OCI-LY1 (cell line): ENCODE measurements at regions not wholly inside any gene's neighbourhood (a gene's known extent, or its start where the extent isn't known, plus 50 kb on each side); places are given as distances from the start of the nearest gene placed in this dataset.

Experiments used
- H2AFZ ChIP-seq: fragments of 200-600 bp; sonication (generic), shearing (Covaris generic); 2 replicates; pipeline ENCODE4 v1.6.0; 2014; ENCODE audit warnings: antibody characterized with exemption, mild to moderate bottlenecking, low read length
- H3F3A ChIP-seq: fragments of 200-600 bp; sonication (generic), shearing (Covaris generic); 2 replicates; pipeline ENCODE4 v1.6.0; 2014; ENCODE audit warnings: mild to moderate bottlenecking, antibody characterized with exemption, low read length, moderate library complexity; ENCODE audit not compliant: insufficient read depth
- H3K27ac ChIP-seq: fragments of 200-600 bp; sonication (generic); 2 replicates; pipeline ENCODE4 v1.5.1; 2014; ENCODE audit warnings: low read length, mixed run types, mild to moderate bottlenecking, low read depth; ENCODE audit not compliant: poor library complexity, severe bottlenecking
- H3K27me3 ChIP-seq: fragments of 200-600 bp; sonication (generic); 2 replicates; pipeline ENCODE4 v1.6.0; 2014; ENCODE audit warnings: antibody characterized with exemption, mild to moderate bottlenecking, low read length, moderate library complexity; ENCODE audit not compliant: insufficient read depth
- H3K36me3 ChIP-seq: fragments of 200-600 bp; sonication (generic); 2 replicates; pipeline ENCODE4 v1.6.1; 2014; ENCODE audit warnings: mild to moderate bottlenecking, antibody characterized with exemption, low read length, moderate library complexity, mixed read lengths; ENCODE audit not compliant: insufficient read depth
- H3K4me1 ChIP-seq: fragments of 200-600 bp; sonication (generic); 2 replicates; pipeline ENCODE4 v1.5.1; 2014; ENCODE audit warnings: mild to moderate bottlenecking, low read length, moderate library complexity; ENCODE audit not compliant: insufficient read depth, severe bottlenecking
- H3K4me2 ChIP-seq: fragments of 200-600 bp; sonication (generic), shearing (Covaris generic); 2 replicates; pipeline ENCODE4 v1.6.1; 2014; ENCODE audit warnings: low read length
- H3K4me3 ChIP-seq: fragments of 200-600 bp; sonication (generic); 2 replicates; pipeline ENCODE4 v1.5.1; 2014; ENCODE audit warnings: low read length, low read depth, mild to moderate bottlenecking, mixed read lengths; ENCODE audit not compliant: poor library complexity, severe bottlenecking
- H3K79me2 ChIP-seq: fragments of 200-600 bp; shearing (Covaris generic); 2 replicates; pipeline ENCODE4 v1.6.1; 2016; ENCODE audit warnings: mixed run types, low read length, mixed read lengths; ENCODE audit not compliant: insufficient read depth
- H3K9ac ChIP-seq: fragments of 200-600 bp; sonication (generic), shearing (Covaris generic); 2 replicates; pipeline ENCODE4 v1.6.1; 2014; ENCODE audit warnings: mild to moderate bottlenecking, low read length, mixed read lengths
- H3K9me2 ChIP-seq: fragments of 200-600 bp; sonication (generic), shearing (Covaris generic); 2 replicates; pipeline ENCODE4 v1.6.1; 2014; ENCODE audit warnings: low read depth, mild to moderate bottlenecking, low read length, mixed read lengths
- H3K9me3 ChIP-seq: fragments of 200-600 bp; shearing (Covaris generic); 2 replicates; pipeline ENCODE4 v1.6.1; 2014; ENCODE audit warnings: low read length, mixed read lengths
- H4K20me1 ChIP-seq: fragments of 200-600 bp; sonication (generic), shearing (Covaris generic); 2 replicates; pipeline ENCODE4 v1.6.0; 2016; ENCODE audit warnings: mild to moderate bottlenecking, low read length; ENCODE audit not compliant: insufficient read depth
- CTCF ChIP-seq: fragments of 200-600 bp; sonication (generic), shearing (Covaris generic); IDR thresholded peaks from 2 replicates; pipeline ENCODE4 v1.5.1; 2017; ENCODE audit warnings: mild to moderate bottlenecking, antibody characterized with exemption, low read length, moderate library complexity, mixed read lengths
- EZH2 ChIP-seq: fragments of 200-600 bp; sonication (generic), shearing (Covaris generic); IDR thresholded peaks from 2 replicates; pipeline ENCODE4 v1.8.0; 2017; ENCODE audit warnings: borderline replicate concordance, mixed run types, mild to moderate bottlenecking, antibody characterized with exemption, low read length, moderate library complexity, mixed read lengths

- Histone ChIP-seq H3K9ac (no peak overlapping the region), H3K4me3 (no peak overlapping the region), H2AFZ (no peak overlapping the region), H3F3A (no peaks in the 10 kb centered on the region), H4K20me1 (no peaks in the 10 kb centered on the region), H3K27ac (no peak overlapping the region), H3K4me2 (no peak overlapping the region), H3K9me2 (no peaks in the 10 kb centered on the region), H3K36me3 (no peaks in the 10 kb centered on the region), H3K4me1 (peaks cover 21% of the 10 kb centered on the region), H3K27me3 (no peaks in the 10 kb centered on the region), H3K79me2 (no peaks in the 10 kb centered on the region), H3K9me3 (no peaks in the 10 kb centered on the region)
- TF ChIP-seq EZH2 (no peak), CTCF (no peak)
Measured at GRCh38 chr6:25058941-25059340, 123.2 kb upstream of the RIPOR2 start.

DNA sequence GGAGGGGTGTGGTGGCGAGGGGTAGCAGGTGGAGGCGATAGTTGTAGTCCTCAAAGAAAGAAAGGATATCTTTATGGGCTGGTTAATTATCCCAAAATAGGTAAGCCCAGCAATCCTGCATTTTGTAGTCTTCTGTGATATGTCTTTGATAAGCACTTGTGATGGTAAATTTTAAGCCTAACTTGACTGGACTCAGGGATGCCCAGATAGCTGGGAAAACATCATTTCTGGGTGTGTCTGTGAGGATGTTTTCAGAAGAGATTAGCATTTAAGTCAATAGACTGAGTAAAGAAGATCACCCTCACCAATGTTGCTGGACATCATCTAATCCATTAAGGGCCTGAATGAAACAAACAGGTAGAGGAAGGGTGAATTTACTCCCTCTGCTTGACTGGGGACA is 124.8 kb upstream of the RIPOR2 start:
- Histone ChIP-seq H2AFZ (no peak overlapping the region), H3K27me3 (no peaks in the 10 kb centered on the region), H3K36me3 (no peaks in the 10 kb centered on the region), H3K4me1 (peaks cover 13% of the 10 kb centered on the region), H4K20me1 (no peaks in the 10 kb centered on the region), H3K9me3 (no peaks in the 10 kb centered on the region), H3K9me2 (no peaks in the 10 kb centered on the region), H3K9ac (no peak overlapping the region), H3F3A (no peaks in the 10 kb centered on the region), H3K4me2 (no peak overlapping the region), H3K79me2 (no peaks in the 10 kb centered on the region), H3K27ac (no peak overlapping the region), H3K4me3 (no peak overlapping the region)
- TF ChIP-seq CTCF (no peak), EZH2 (no peak)

GRCh38 chr6:25061289-25061936 is 125.7 kb upstream of the RIPOR2 start:
- TF ChIP-seq EZH2 (no peak), CTCF (no peak)
- Histone ChIP-seq H3K27me3 (no peaks in the 10 kb centered on the region), H3K9ac (no peak overlapping the region), H3K4me3 (no peak overlapping the region), H3K9me2 (no peaks in the 10 kb centered on the region), H3F3A (no peaks in the 10 kb centered on the region), H2AFZ (no peak overlapping the region), H3K9me3 (no peaks in the 10 kb centered on the region), H3K4me1 (peaks cover 4% of the 10 kb centered on the region), H3K27ac (no peak overlapping the region), H4K20me1 (no peaks in the 10 kb centered on the region), H3K4me2 (no peak overlapping the region), H3K36me3 (no peaks in the 10 kb centered on the region), H3K79me2 (no peaks in the 10 kb centered on the region)
